ENCODE measurements at regions not wholly inside any gene's neighbourhood (a gene's known extent, or its start where the extent isn't known, plus 50 kb on each side); places are given as distances from the start of the nearest gene placed in this dataset.

DNA sequence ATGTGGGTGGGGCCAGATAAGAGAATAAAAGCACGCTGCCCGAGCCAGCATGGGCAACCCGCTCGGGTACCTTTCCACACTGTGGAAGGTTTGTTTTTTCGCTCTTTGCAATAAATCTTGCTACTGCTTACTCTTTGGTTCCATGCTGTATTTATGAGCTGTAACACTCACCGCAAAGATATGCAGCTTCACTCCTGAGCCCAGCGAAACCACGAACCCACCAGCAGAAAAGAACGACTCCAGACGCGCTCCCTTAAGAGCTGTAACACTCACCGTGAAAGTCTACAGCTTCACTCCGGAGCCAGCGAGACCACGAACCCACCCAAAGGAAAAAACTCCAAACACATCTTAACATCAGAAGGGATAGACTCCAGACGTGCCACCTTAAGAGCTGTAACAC is 76.7 kb downstream of the TFAP2A start:
- TF ChIP-seq, protein P1, sequence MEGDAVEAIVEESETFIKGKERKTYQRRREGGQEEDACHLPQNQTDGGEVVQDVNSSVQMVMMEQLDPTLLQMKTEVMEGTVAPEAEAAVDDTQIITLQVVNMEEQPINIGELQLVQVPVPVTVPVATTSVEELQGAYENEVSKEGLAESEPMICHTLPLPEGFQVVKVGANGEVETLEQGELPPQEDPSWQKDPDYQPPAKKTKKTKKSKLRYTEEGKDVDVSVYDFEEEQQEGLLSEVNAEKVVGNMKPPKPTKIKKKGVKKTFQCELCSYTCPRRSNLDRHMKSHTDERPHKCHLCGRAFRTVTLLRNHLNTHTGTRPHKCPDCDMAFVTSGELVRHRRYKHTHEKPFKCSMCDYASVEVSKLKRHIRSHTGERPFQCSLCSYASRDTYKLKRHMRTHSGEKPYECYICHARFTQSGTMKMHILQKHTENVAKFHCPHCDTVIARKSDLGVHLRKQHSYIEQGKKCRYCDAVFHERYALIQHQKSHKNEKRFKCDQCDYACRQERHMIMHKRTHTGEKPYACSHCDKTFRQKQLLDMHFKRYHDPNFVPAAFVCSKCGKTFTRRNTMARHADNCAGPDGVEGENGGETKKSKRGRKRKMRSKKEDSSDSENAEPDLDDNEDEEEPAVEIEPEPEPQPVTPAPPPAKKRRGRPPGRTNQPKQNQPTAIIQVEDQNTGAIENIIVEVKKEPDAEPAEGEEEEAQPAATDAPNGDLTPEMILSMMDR (IDR thresholded peaks at IDR 0.05) = no peak
- TF ChIP-seq POLR2A (IDR thresholded peaks at IDR 0.05) (no peak), POLR2AphosphoS5 (IDR thresholded peaks at IDR 0.05; ENCODE audit: insufficient read depth in 1 of 2, low read depth in 1 of 2) (no peak)

Data from vagina (tissue), 2 donors.